Erythroblast (primary cell): ENCODE measurements at regions not wholly inside any gene's neighbourhood (a gene's known extent, or its start where the extent isn't known, plus 50 kb on each side); places are given as distances from the start of the nearest gene placed in this dataset.

Experiments used
- GATA1 ChIP-seq: IDR thresholded peaks from 2 replicates; pipeline ENCODE4 v1.6.1; 2011; ENCODE audit warnings: low read depth, mild to moderate bottlenecking, control low read depth, low read length, moderate library complexity
- POLR2A ChIP-seq: IDR thresholded peaks from 2 replicates; pipeline ENCODE4 v1.6.1; 2011; ENCODE audit warnings: mild to moderate bottlenecking, low read length

GRCh38 chr5:33330426-33330825 lies 110.3 kb upstream of the TARS1 start:
- TF ChIP-seq POLR2A: no peak
- no peak for TF ChIP-seq GATA1
